ENCODE measurements at regions not wholly inside any gene's neighbourhood (a gene's known extent, or its start where the extent isn't known, plus 50 kb on each side); places are given as distances from the start of the nearest gene placed in this dataset.

DNA sequence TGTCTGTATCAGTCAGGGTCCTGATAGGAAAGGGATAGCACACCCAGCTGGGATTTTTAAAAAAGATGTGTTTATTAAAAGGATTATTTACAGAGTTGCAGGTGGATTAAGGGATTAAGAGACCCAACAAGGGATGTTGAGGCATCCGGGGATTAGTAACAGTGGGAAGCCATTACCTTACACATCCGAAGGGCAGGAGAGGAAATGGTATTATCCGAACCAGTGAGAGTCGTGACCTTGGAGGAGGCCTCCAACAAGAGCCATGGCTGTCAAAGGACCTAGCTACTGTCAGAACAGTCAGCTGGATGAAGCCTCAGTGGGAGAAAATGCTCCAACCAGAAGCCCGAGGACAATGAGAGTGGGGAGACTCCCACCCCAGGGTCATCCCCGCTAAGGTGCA lies 146.3 kb upstream of the KRAS start:
- H3K9ac ChIP-seq (replicated peaks in 1 of 4; ENCODE audit: extremely low read depth in 1 of 4, low read depth in 3 of 4, low read length in 3 of 4), result no peak overlapping the region; a peak in 1 of 7 replicates
- POLR2A ChIA-PET (ENCODE audit: partially characterized antibody), result no interaction called here
- no peak for DNase-seq (ENCODE audit: low read depth in 1 of 2, low spot score in 2 of 2)
- no peak overlapping the region for H3K4me2 ChIP-seq (ENCODE audit: insufficient read depth in 1 of 2, low read depth in 2 of 2, low read length in 2 of 2)
- H2BK12ac ChIP-seq (ENCODE audit: low read depth, low read length), result no peak overlapping the region
- no peak overlapping the region for H4K8ac ChIP-seq (ENCODE audit: extremely low read depth, insufficient read depth, low read length)
- H3K23ac ChIP-seq (ENCODE audit: insufficient read length), result no peak overlapping the region
- CTCF ChIA-PET (ENCODE audit: partially characterized antibody), result interaction anchor here (0.6 to 1.0 kb wide), 7 partner anchors 9 to 502 kb away, joined by 3 to 5 read pairs (median 3); no protein-coding TSS in a partner anchor
- no peak for FAIRE-seq
- no peak overlapping the region for H2AFZ ChIP-seq (ENCODE audit: low read length)
- WGBS, 2 experiments (ENCODE audit: extremely low coverage in 1 of 2, insufficient coverage in 1 of 2, insufficient read length in 1 of 2, insufficient replicate concordance in 2 of 2, low coverage in 1 of 2, low lambda C conversion rate in 2 of 2, missing lambda C conversion rate in 1 of 2), result 86% methylated on average over 6 of the region's 6 CpGs; no CpG with 5 or more reads in 1 of the 2 experiments
- H3K14ac ChIP-seq (ENCODE audit: insufficient read length), result no peak overlapping the region
- H3K27ac ChIP-seq (ENCODE audit: low read depth, low read length), result no peak overlapping the region
- H4K91ac ChIP-seq (replicated peaks; ENCODE audit: insufficient read length, low read length), result no peak overlapping the region
- no peak overlapping the region for H2BK120ac ChIP-seq (replicated peaks; ENCODE audit: low read depth, low read length)
- no peak overlapping the region for H3K4me3 ChIP-seq (ENCODE audit: extremely low read depth in 1 of 4, insufficient read depth in 2 of 4, low read depth in 3 of 4, low read length in 4 of 4)
- H3K9me3 ChIP-seq (ENCODE audit: insufficient read depth in 2 of 2, low read depth in 1 of 2, low read length in 1 of 2), result no peaks in the 10 kb centered on the region; a peak in 1 of 4 replicates
- no peaks in the 10 kb centered on the region for H3K36me3 ChIP-seq (ENCODE audit: control insufficient read depth in 2 of 4, insufficient read depth in 4 of 4, low read length in 3 of 4)
- H2AK5ac ChIP-seq (ENCODE audit: low read depth, low read length), result no peak overlapping the region
- H3K79me1 ChIP-seq (ENCODE audit: low read depth, low read length), result no peaks in the 10 kb centered on the region
- no peak overlapping the region for H3K18ac ChIP-seq (ENCODE audit: extremely low read depth, low read length)
- H3K23me2 ChIP-seq (ENCODE audit: low read depth, low read length), result no peaks in the 10 kb centered on the region
- no peaks in the 10 kb centered on the region for H3K27me3 ChIP-seq (replicated peaks in 1 of 4; ENCODE audit: control insufficient read depth in 3 of 4, extremely low read depth in 1 of 4, insufficient read depth in 3 of 4, low read length in 3 of 4)
- no peaks in the 10 kb centered on the region for H4K20me1 ChIP-seq (replicated peaks in 1 of 2; ENCODE audit: control insufficient read depth in 1 of 2, insufficient read depth in 2 of 2, low read length in 2 of 2)
- no peaks in the 10 kb centered on the region for H3K4me1 ChIP-seq (replicated peaks in 1 of 4; ENCODE audit: control insufficient read depth in 3 of 4, insufficient read depth in 4 of 4, low read length in 3 of 4)
- no peak overlapping the region for H2BK15ac ChIP-seq (ENCODE audit: low read length)
- no peaks in the 10 kb centered on the region for H3K79me2 ChIP-seq (ENCODE audit: control insufficient read depth in 1 of 2, insufficient read depth in 2 of 2, low read length in 2 of 2)
- TF ChIP-seq HDAC6 (IDR thresholded peaks at IDR 0.05; ENCODE audit: low read depth, low read length) (no peak), SUZ12 (IDR thresholded peaks at IDR 0.05; ENCODE audit: low read length) (no peak), EP300 (IDR thresholded peaks at IDR 0.05; ENCODE audit: borderline replicate concordance in 1 of 2, low read depth in 2 of 2, low read length in 2 of 2) (no peak), NRF1 (IDR thresholded peaks at IDR 0.05; ENCODE audit: low read depth, low read length) (no peak), CBX8 (IDR thresholded peaks at IDR 0.05; ENCODE audit: borderline replicate concordance, low read depth, low read length) (no peak), EZH2 (IDR thresholded peaks at IDR 0.05; ENCODE audit: low read depth, low read length, severe bottlenecking) (no peak), ZNF274 (IDR thresholded peaks at IDR 0.05; ENCODE audit: borderline replicate concordance, extremely low read depth, low read length) (no peak), GTF2F1 (IDR thresholded peaks at IDR 0.05; ENCODE audit: borderline replicate concordance, low read depth, low read length) (no peak), JUN (IDR thresholded peaks at IDR 0.05; ENCODE audit: low read depth, low read length) (no peak), CHD2 (IDR thresholded peaks at IDR 0.05; ENCODE audit: low read length) (no peak)
- TF ChIP-seq, protein P1, sequence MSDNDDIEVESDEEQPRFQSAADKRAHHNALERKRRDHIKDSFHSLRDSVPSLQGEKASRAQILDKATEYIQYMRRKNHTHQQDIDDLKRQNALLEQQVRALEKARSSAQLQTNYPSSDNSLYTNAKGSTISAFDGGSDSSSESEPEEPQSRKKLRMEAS (IDR thresholded peaks at IDR 0.05), result no peak
- TF ChIP-seq, protein P2, sequence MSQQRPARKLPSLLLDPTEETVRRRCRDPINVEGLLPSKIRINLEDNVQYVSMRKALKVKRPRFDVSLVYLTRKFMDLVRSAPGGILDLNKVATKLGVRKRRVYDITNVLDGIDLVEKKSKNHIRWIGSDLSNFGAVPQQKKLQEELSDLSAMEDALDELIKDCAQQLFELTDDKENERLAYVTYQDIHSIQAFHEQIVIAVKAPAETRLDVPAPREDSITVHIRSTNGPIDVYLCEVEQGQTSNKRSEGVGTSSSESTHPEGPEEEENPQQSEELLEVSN (IDR thresholded peaks at IDR 0.05), result no peak
- H2BK5ac ChIP-seq (ENCODE audit: low read depth, low read length), result no peak overlapping the region
- H3K4ac ChIP-seq (replicated peaks; ENCODE audit: insufficient read length, low read depth, low read length), result no peak overlapping the region
- no peak overlapping the region for H4K5ac ChIP-seq (ENCODE audit: insufficient read length, low read depth, low read length)
- H3K56ac ChIP-seq (replicated peaks; ENCODE audit: insufficient read length, low read depth, low read length), result no peak overlapping the region
- no peak overlapping the region for H2BK20ac ChIP-seq (ENCODE audit: low read length)

All from H1 (cell line).